AG09319 (cell line): ENCODE measurements at regions not wholly inside any gene's neighbourhood (a gene's known extent, or its start where the extent isn't known, plus 50 kb on each side); places are given as distances from the start of the nearest gene placed in this dataset.

Experiments
- DNase-seq: peaks from one replicate; pipeline ENCODE4 v3.0.0-alpha.2; 2010; ENCODE audit warnings: low read depth; ENCODE audit errors: extremely low read depth
- CTCF ChIP-seq: IDR thresholded peaks from 2 replicates; pipeline ENCODE4 v1.5.1; 2011; ENCODE audit warnings: low read depth, mild to moderate bottlenecking, inconsistent platforms, low read length, moderate library complexity

DNA sequence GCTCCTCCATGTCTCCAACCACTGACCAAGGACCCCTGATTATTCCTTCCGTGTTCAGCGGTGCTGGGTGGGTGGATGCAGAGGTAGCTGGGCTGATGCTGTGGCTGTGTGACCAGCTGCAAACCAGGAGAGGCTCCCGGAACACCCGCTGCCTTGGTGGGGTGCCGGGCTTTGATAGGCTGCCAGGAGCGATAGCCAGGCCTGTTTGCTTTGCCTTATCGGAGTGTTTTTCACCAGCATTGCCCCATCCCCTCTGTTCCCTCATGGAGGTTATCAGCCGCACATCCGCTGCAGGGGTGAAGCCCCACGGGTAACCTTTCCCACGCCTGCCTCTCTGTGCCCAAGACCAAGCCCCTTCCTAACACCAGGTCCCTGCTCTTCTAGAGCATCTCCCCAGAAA, 354.3 kb downstream of the C16orf95 start:
- no peak for DNase-seq
- no peak for TF ChIP-seq CTCF

DNA sequence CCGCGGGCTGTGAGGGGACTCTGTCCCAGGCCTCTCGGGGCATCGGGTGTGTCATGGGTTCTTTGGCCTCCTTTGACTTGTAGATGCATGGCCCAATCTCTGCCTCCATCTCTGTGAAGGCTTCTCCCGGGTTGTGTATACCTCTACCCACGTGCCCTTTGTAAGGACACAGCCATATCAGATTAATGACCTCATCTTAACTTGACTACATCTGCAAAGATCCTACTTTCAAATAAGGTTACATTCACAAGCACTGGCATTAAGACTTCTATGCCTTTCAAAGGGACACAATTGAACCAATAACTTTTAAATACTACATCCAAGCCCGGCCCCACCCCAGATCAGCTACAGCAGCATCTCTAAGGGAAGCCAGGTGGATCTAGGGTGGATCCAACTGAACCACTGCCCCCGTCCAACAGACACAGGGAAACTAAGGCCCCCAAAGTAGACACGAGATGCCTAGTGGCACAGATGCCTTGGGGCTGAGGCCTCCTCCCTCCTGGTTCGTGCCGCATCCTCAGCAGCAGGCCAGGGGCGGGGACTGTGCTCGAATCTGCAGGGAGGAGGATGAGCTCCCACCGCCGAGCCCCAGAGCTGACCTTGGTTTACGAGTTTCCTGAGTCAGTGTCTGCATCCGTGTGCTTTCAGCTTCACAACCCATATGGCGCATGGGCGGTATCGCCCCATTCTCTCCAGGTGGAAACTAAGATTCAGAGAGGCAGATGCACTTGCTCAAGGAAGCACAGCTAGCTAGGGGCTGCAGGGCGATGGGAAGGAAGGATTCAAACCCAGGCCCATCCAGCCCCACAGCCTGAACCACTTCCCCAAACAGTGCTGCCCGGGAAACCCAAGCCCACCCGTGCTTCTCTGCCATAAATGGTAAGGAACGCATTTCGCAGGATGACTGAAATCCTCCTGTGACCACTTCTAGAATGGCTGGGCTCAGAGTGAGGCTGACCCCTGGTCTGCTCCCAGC, 353.3 kb downstream of the C16orf95 start:
- TF ChIP-seq CTCF = no peak
- no peak for DNase-seq

DNA sequence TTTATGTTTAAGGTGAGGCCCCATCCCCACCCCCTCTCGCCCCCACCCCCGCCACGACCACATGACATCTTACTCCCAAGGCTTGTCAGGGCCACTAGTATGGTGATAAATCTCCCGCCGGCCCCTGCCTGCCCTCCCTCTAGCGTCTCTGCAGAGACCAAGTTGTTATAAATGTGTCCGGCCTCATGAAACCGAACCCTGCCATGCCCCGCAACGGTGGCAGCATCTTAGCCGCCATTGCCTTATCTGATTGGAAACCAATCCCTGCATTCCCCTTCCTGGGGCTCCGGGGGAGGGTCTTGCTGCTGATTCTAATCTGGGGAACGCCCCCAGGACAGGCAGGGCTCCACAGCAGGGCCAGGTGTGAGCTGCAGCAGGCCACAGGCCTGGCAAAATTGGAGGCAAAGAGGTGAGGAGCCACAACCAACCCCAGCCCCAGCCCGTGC, 352.4 kb downstream of the C16orf95 start:
- TF ChIP-seq CTCF = no peak
- no peak for DNase-seq

- no peak for DNase-seq
- no peak for TF ChIP-seq CTCF
Measured at GRCh38 chr16:86965331-86965730, 351.9 kb downstream of the C16orf95 start.

DNA sequence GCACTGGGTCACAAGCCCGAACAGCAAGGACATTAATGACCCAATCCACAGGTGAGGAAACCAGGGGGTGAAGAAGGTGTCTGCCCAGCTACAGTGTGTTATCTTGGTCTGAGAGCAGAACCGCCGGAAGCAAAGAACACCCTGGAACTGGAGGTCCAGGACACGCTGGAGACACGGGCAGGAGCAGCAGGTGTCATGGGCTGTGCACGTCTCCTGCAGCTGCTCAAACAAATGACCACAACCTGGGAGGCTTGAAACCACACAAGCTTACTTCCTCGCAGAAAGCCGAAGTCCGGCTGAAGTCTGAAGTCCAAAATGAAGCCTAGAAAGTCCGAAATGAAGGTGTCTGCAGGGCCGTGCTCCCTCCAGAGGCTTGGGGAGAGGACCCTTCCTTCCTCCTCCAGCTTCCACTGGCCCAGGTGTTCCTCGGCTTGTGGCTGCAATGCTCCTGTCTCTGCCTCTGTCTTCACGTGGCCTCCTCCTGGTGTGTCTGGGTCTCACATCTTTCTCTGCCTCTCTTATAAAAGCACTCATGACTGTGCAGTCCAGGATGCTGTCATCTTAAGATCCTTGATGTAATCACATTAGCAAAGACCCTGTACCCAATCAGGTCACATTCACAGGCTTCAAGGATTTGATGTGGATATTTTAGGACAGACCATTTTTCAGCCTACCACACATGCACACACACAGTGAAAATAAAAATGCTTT, 351.2 kb downstream of the C16orf95 start:
- no peak for TF ChIP-seq CTCF

GRCh38 chr16:86966777-86967176, 350.4 kb downstream of the C16orf95 start:
- no peak for TF ChIP-seq CTCF
- no peak for DNase-seq

More for the DNA sequence above, 351.2 kb downstream of the C16orf95 start:
- DNase-seq = no peak

DNA sequence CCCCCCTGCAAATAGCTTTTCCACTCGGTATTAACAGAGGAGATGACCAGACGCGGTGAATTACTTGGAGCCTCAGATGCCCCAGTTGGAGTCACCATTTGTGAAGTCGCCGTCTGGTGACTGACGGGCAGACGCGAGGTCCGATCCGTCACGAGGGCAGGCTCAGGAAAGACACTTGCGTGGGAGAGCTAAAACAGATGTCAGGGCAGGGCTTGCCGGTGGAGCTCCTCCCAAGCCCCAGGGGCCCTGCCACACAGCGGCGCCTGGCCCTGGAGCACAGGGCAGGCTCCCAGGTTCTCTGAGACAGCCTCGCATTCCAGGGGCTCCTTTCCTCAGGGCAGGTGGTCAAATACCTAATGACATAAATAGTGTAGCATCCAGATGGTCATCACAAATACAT, 348.3 kb downstream of the C16orf95 start:
- no peak for TF ChIP-seq CTCF
- no peak for DNase-seq
